H1 (cell line): ENCODE measurements at regions not wholly inside any gene's neighbourhood (a gene's known extent, or its start where the extent isn't known, plus 50 kb on each side); places are given as distances from the start of the nearest gene placed in this dataset.

Experiments used
- CTCF ChIP-seq, 3 experiments: IDR thresholded peaks; 1 replicate in 2 of 3; 2 replicates in 1 of 3; pipeline versions ENCODE4 v1.5.1 to v1.6.1; 2011; ENCODE audit warnings: low read length in 3 of 3, mild to moderate bottlenecking in 3 of 3, inconsistent platforms in 2 of 3, low read depth in 1 of 3, moderate library complexity in 1 of 3; ENCODE audit not compliant: insufficient read depth in 1 of 3; ENCODE audit errors: control extremely low read depth in 1 of 3
- KDM1A ChIP-seq: fragments of 200-600, 300-600 bp; sonication (generic); IDR thresholded peaks from 2 replicates; pipeline ENCODE4 v1.7.1; 2016; ENCODE audit warnings: mild to moderate bottlenecking, low read length, borderline replicate concordance
- POLR2AphosphoS5 ChIP-seq: IDR thresholded peaks from 2 replicates; pipeline ENCODE4 v1.6.1; 2011; ENCODE audit warnings: low read depth, low read length
- TBP ChIP-seq: IDR thresholded peaks from 2 replicates; pipeline ENCODE4 v1.6.1; 2011; ENCODE audit warnings: low read depth, low read length, improper control_type of control experiment
- TF ChIP-seq, protein P1 (sequence below): IDR thresholded peaks from 2 replicates; pipeline ENCODE4 v1.6.1; 2012; ENCODE audit warnings: inconsistent platforms
- TF ChIP-seq, protein P2 (sequence below): IDR thresholded peaks from 2 replicates; pipeline ENCODE4 v1.6.1; 2012; ENCODE audit warnings: inconsistent platforms

DNA sequence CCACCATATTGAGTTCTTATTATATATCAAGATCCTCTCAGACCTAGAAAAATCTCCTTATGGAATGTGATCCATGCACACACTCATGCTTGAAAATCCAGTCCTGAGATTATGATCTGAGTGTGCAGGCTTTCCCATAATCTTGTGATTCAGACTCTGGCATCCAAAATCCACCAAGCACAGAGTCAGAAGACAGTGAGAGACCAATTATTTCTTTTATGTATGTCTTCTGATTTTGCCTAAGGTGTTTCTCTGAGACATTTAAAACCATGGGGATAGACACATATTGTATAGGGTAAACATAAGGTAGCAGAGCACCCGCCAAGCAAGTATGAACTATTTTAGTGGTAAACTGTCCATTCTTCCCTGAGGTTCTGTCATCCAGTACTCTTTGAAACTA lies 52.0 kb upstream of the MMP13 start (continued):
- TF ChIP-seq CTCF (IDR thresholded peaks at IDR 0.05; ENCODE audit: control extremely low read depth in 1 of 3, insufficient read depth in 1 of 3, low read depth in 1 of 3, low read length in 3 of 3) (no peak), KDM1A (no peak), POLR2AphosphoS5 (no peak), TBP (no peak)
- TF ChIP-seq, protein P1, sequence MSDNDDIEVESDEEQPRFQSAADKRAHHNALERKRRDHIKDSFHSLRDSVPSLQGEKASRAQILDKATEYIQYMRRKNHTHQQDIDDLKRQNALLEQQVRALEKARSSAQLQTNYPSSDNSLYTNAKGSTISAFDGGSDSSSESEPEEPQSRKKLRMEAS: no peak
- TF ChIP-seq, protein P2, sequence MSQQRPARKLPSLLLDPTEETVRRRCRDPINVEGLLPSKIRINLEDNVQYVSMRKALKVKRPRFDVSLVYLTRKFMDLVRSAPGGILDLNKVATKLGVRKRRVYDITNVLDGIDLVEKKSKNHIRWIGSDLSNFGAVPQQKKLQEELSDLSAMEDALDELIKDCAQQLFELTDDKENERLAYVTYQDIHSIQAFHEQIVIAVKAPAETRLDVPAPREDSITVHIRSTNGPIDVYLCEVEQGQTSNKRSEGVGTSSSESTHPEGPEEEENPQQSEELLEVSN: no peak
